PFSK-1 (cell line): ENCODE measurements at regions not wholly inside any gene's neighbourhood (a gene's known extent, or its start where the extent isn't known, plus 50 kb on each side); places are given as distances from the start of the nearest gene placed in this dataset.

Experiments used
- FOXP2 ChIP-seq: optimal IDR thresholded peaks from 2 replicates; pipeline ENCODE3; 2011; ENCODE audit warnings: borderline replicate concordance, control low read depth, inconsistent platforms; ENCODE audit not compliant: insufficient read depth; ENCODE audit errors: extremely low read length, extremely low read depth
- POLR2AphosphoS5 ChIP-seq: IDR thresholded peaks from 2 replicates; pipeline ENCODE4 v1.6.1; 2012; ENCODE audit warnings: low read depth, mild to moderate bottlenecking, control low read depth, low read length, moderate library complexity
- SIN3A ChIP-seq: IDR thresholded peaks from 2 replicates; pipeline ENCODE4 v1.6.1; 2012; ENCODE audit warnings: mild to moderate bottlenecking, low read length, moderate library complexity, borderline replicate concordance; ENCODE audit not compliant: insufficient read depth
- TAF1 ChIP-seq: IDR thresholded peaks from 2 replicates; pipeline ENCODE4 v1.6.1; 2012; ENCODE audit warnings: low read length, control low read depth, borderline replicate concordance; ENCODE audit not compliant: insufficient read depth
- TF ChIP-seq, protein P1 (sequence below), 2 experiments: IDR thresholded peaks; 2 replicates each; pipeline versions ENCODE4 v1.6.1 to v1.8.0; 2011 to 2012; ENCODE audit warnings: low read depth in 2 of 2, low read length in 2 of 2, control low read depth in 1 of 2, inconsistent platforms in 1 of 2, mild to moderate bottlenecking in 1 of 2, moderate library complexity in 1 of 2; ENCODE audit not compliant: insufficient read depth in 1 of 2

GRCh38 chr12:4189721-4190120, 83.8 kb upstream of the CCND2 start:
- TF ChIP-seq TAF1 (no peak), FOXP2 (no peak), POLR2AphosphoS5 (no peak), SIN3A (no peak)
- TF ChIP-seq, protein P1, sequence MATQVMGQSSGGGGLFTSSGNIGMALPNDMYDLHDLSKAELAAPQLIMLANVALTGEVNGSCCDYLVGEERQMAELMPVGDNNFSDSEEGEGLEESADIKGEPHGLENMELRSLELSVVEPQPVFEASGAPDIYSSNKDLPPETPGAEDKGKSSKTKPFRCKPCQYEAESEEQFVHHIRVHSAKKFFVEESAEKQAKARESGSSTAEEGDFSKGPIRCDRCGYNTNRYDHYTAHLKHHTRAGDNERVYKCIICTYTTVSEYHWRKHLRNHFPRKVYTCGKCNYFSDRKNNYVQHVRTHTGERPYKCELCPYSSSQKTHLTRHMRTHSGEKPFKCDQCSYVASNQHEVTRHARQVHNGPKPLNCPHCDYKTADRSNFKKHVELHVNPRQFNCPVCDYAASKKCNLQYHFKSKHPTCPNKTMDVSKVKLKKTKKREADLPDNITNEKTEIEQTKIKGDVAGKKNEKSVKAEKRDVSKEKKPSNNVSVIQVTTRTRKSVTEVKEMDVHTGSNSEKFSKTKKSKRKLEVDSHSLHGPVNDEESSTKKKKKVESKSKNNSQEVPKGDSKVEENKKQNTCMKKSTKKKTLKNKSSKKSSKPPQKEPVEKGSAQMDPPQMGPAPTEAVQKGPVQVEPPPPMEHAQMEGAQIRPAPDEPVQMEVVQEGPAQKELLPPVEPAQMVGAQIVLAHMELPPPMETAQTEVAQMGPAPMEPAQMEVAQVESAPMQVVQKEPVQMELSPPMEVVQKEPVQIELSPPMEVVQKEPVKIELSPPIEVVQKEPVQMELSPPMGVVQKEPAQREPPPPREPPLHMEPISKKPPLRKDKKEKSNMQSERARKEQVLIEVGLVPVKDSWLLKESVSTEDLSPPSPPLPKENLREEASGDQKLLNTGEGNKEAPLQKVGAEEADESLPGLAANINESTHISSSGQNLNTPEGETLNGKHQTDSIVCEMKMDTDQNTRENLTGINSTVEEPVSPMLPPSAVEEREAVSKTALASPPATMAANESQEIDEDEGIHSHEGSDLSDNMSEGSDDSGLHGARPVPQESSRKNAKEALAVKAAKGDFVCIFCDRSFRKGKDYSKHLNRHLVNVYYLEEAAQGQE (IDR thresholded peaks at IDR 0.05; ENCODE audit: insufficient read depth in 1 of 2, low read depth in 2 of 2, low read length in 2 of 2): no peak

DNA sequence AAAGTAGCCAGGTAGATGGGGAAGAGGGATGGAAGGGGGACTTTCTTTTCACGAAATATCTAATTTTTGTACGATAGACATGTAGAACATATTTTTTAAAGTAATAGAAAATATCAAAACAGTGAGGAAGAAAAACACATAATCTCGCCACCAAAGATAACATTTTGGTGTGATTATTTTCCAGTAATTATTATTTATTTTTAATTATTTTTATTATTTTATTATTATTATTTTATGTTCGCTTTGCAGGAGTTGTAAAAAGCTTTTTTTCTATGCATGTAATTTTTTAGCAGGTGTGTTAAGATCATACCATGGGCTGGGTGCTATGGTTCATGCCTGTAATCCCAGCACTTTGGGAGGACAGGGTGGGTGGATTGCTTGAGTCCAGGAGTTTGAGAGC, 85.6 kb upstream of the CCND2 start:
- no peak for TF ChIP-seq TAF1
- TF ChIP-seq POLR2AphosphoS5: no peak
- TF ChIP-seq, protein P1 (IDR thresholded peaks at IDR 0.05; ENCODE audit: insufficient read depth in 1 of 2, low read depth in 2 of 2, low read length in 2 of 2): no peak
- no peak for TF ChIP-seq FOXP2
- TF ChIP-seq SIN3A: no peak

DNA sequence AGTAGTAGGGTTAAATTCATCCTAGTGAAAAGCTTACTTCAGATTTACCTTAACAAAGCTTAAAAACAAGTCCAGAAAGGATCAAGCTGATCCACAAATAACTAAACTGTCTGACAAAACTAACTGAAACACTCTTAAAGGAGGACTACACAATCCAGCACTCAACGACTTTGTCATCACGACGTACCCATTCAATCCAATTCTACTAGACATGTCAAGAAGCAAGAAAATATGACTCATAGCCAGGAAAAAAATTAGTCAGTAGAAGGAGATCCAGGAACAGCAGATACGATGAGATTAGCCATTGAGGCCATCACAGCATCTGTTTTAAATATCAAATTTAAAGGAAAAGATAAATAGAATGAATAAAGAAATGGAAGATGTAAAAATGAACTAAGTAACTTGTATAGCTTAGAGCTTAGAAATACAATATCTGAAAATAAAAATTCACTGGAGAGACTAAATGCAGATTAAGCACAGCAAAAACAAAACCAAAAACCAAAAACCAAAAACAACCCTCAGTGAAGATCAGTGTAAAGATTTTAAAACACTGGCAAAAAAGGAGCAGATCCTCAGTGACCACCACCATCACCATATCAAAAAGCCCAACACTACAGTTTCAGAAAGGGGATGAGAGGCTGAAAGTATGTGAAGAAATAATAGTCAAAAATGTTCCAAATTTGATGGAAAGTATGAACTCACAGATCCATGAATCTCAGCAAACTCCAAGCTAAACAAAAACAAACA, 95.0 kb upstream of the CCND2 start:
- TF ChIP-seq, protein P1 (IDR thresholded peaks at IDR 0.05; ENCODE audit: insufficient read depth in 1 of 2, low read depth in 2 of 2, low read length in 2 of 2): no peak
- no peak for TF ChIP-seq TAF1
- no peak for TF ChIP-seq FOXP2
- no peak for TF ChIP-seq SIN3A
- no peak for TF ChIP-seq POLR2AphosphoS5

DNA sequence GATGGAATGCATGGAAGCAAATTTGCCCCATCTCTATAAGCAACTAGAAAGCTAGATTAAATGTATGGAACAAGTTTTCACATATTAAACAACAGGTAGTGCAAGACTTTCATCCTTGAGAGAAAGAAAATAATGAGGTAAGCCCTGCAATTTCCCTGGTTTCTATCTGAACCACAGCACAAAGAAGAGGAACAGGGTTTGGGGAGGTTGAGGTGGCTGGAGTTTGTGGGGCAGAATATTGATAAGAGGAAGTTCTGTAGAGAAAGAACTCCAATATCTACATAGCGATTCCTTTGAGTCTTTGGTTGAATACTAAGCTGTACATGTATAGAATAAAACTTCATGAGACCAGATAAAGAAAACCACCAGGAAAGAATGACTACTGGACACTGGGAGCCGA, 96.3 kb upstream of the CCND2 start:
- TF ChIP-seq POLR2AphosphoS5: no peak
- TF ChIP-seq TAF1: no peak
- no peak for TF ChIP-seq SIN3A
- TF ChIP-seq, protein P1 (IDR thresholded peaks at IDR 0.05; ENCODE audit: insufficient read depth in 1 of 2, low read depth in 2 of 2, low read length in 2 of 2): no peak
- TF ChIP-seq FOXP2: no peak
